NCI-H69 (cell line): ENCODE measurements at regions not wholly inside any gene's neighbourhood (a gene's known extent, or its start where the extent isn't known, plus 50 kb on each side); places are given as distances from the start of the nearest gene placed in this dataset.

ENCODE experiments used
- DNase-seq: peaks from one replicate; lab custom pipeline; 2025; lab: John Stamatoyannopoulos, UW

- no peak for DNase-seq
These were observed 190.5 kb upstream of the PPP2R2D start for GRCh38 chr10:131710142-131710861.

- no peak for DNase-seq
These were observed 178.7 kb upstream of the PPP2R2D start for GRCh38 chr10:131722121-131722520.

- no peak for DNase-seq
These were observed 178.1 kb upstream of the PPP2R2D start for GRCh38 chr10:131722525-131723264.

- DNase-seq, result no peak
These were observed 177.3 kb upstream of the PPP2R2D start for GRCh38 chr10:131723297-131724168.

GRCh38 chr10:131724169-131724545 is 176.7 kb upstream of the PPP2R2D start:
- DNase-seq, result no peak

- DNase-seq, result no peak
These were observed 175.8 kb upstream of the PPP2R2D start for GRCh38 chr10:131724891-131725580.

GRCh38 chr10:131725581-131726069 is 175.2 kb upstream of the PPP2R2D start:
- no peak for DNase-seq

GRCh38 chr10:131726076-131726880 is 174.5 kb upstream of the PPP2R2D start:
- DNase-seq, result peak; percentile 54

GRCh38 chr10:131726967-131727366 is 173.8 kb upstream of the PPP2R2D start:
- no peak for DNase-seq

- no peak for DNase-seq
These were observed 173.2 kb upstream of the PPP2R2D start for GRCh38 chr10:131727560-131727959.

- no peak for DNase-seq
These were observed 172.3 kb upstream of the PPP2R2D start for GRCh38 chr10:131728286-131729228.

GRCh38 chr10:131729361-131729760 is 171.4 kb upstream of the PPP2R2D start:
- DNase-seq, result no peak

GRCh38 chr10:131729938-131730660 is 170.7 kb upstream of the PPP2R2D start:
- no peak for DNase-seq

GRCh38 chr10:131730771-131731497 is 169.9 kb upstream of the PPP2R2D start:
- no peak for DNase-seq

- DNase-seq, result no peak
These were observed 168.8 kb upstream of the PPP2R2D start for GRCh38 chr10:131731780-131732630.

- no peak for DNase-seq
These were observed 168.1 kb upstream of the PPP2R2D start for GRCh38 chr10:131732631-131733127.

GRCh38 chr10:131733596-131733995 is 167.2 kb upstream of the PPP2R2D start:
- DNase-seq, result no peak
